Uterus (tissue), 2 donors: ENCODE measurements at regions not wholly inside any gene's neighbourhood (a gene's known extent, or its start where the extent isn't known, plus 50 kb on each side); places are given as distances from the start of the nearest gene placed in this dataset.

ENCODE experiments used
- POLR2A ChIP-seq, 2 donors: fragments of 450-650 bp; IDR thresholded peaks; one replicate each; pipeline ENCODE4 v1.6.1; 2016; ENCODE audit warnings: antibody characterized with exemption in 2 of 2, mild to moderate bottlenecking in 1 of 2, moderate library complexity in 1 of 2
- TF ChIP-seq, protein P1 (sequence below), 4 experiments: fragments of 200-600 bp in 2 of 4; fragments of 450-650 bp in 2 of 4; sonication (generic) in 2 of 4; IDR thresholded peaks; one replicate each; pipeline ENCODE4 v1.5.1; 2016 to 2019; ENCODE audit warnings: antibody characterized with exemption in 4 of 4, mild to moderate bottlenecking in 2 of 4, moderate library complexity in 1 of 4

DNA sequence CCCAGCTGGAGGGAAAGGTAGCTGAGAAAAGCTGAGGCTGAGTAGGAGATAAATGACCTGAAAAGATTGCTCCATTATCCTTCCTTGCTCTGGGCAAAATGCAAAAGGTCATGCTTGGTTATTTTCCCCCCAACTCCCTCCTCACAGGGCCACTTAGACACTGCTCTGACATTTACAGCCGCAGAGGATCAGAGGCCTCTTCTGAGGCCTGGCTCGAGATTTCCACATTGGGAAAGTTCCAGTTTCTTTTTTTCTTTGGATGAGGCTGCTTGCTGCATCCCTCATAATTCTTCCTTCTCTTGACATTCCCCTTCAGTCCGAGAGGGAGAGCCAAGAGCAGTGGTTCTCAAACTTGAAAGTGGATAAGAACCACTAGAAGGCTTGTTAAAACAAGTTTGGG, 60.1 kb upstream of the HSPA9 start:
- TF ChIP-seq, protein P1, sequence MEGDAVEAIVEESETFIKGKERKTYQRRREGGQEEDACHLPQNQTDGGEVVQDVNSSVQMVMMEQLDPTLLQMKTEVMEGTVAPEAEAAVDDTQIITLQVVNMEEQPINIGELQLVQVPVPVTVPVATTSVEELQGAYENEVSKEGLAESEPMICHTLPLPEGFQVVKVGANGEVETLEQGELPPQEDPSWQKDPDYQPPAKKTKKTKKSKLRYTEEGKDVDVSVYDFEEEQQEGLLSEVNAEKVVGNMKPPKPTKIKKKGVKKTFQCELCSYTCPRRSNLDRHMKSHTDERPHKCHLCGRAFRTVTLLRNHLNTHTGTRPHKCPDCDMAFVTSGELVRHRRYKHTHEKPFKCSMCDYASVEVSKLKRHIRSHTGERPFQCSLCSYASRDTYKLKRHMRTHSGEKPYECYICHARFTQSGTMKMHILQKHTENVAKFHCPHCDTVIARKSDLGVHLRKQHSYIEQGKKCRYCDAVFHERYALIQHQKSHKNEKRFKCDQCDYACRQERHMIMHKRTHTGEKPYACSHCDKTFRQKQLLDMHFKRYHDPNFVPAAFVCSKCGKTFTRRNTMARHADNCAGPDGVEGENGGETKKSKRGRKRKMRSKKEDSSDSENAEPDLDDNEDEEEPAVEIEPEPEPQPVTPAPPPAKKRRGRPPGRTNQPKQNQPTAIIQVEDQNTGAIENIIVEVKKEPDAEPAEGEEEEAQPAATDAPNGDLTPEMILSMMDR (IDR thresholded peaks at IDR 0.05) = no peak
- TF ChIP-seq POLR2A (IDR thresholded peaks at IDR 0.05) = no peak
